ENCODE measurements at regions not wholly inside any gene's neighbourhood (a gene's known extent, or its start where the extent isn't known, plus 50 kb on each side); places are given as distances from the start of the nearest gene placed in this dataset.

DNA sequence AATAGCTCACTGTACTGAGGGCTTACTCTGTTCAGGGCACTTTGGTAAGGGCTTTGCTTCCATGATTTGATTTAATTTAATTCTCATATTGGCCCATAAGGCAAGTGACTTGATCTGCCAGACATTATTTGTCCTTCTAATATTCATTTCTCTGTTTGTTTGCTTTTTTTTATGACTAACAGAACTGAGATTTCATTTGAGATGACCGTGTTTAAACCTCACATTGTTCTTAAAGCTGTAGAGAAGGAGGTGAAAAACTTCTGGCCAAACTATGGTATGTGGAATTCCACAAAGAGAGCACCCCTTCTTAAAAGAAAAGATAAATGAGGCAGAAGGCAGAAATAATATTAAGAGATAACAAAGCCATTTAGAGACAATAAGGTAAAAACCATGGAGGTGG, 775.6 kb upstream of the ACO1 start:
- no peak overlapping the region for H3K4me3 ChIP-seq
- H3K27me3 ChIP-seq: no peaks in the 10 kb centered on the region
- no peaks in the 10 kb centered on the region for H3K9me3 ChIP-seq
- intact Hi-C loops (cut with DNase I): no loop called here
- no peaks in the 10 kb centered on the region for H3K36me3 ChIP-seq
- DNase-seq (ENCODE audit: low spot score in 2 of 2): no peak
- no peak for TF ChIP-seq CTCF (IDR thresholded peaks at IDR 0.05)
- no peaks in the 10 kb centered on the region for H3K4me1 ChIP-seq
- H3K27ac ChIP-seq: no peak overlapping the region

GRCh38 chr9:31612336-31613030, 772.0 kb upstream of the ACO1 start:
- Histone ChIP-seq H3K4me1 (no peaks in the 10 kb centered on the region), H3K27me3 (no peaks in the 10 kb centered on the region), H3K27ac (no peak overlapping the region), H3K36me3 (no peaks in the 10 kb centered on the region), H3K4me3 (no peak overlapping the region), H3K9me3 (no peaks in the 10 kb centered on the region)
- no peak for DNase-seq (ENCODE audit: low spot score in 2 of 2)
- intact Hi-C loops (cut with DNase I): no loop called here
- no peak for TF ChIP-seq CTCF (IDR thresholded peaks at IDR 0.05)

DNA sequence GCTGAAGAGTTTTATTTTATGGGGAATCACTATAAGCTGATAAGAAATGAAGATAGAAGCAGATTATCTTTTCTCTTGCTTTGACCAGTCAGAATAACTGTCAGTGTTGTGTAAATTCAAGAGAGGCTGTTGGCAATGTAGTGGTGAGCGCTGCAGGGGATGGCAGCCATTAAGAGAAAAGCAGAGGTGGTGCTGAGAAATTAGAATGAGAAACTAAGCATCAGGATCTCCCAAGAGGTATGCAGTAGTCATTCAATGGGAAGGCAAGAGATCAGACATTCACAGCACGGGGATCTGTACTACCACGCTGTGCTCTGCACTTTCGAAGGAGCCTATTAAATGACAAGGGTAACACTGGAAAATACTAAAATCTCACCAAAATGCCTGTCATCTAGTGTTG, 768.5 kb upstream of the ACO1 start:
- no peak for DNase-seq (ENCODE audit: low spot score in 2 of 2)
- H3K4me3 ChIP-seq: no peak overlapping the region
- no peaks in the 10 kb centered on the region for H3K27me3 ChIP-seq
- no peaks in the 10 kb centered on the region for H3K4me1 ChIP-seq
- H3K27ac ChIP-seq: no peak overlapping the region
- no peaks in the 10 kb centered on the region for H3K9me3 ChIP-seq
- no peaks in the 10 kb centered on the region for H3K36me3 ChIP-seq
- TF ChIP-seq CTCF (IDR thresholded peaks at IDR 0.05): no peak
- intact Hi-C loops (cut with DNase I): no loop called here

GRCh38 chr9:31623511-31623910, 760.9 kb upstream of the ACO1 start:
- H3K27me3 ChIP-seq: no peaks in the 10 kb centered on the region
- H3K4me1 ChIP-seq: no peaks in the 10 kb centered on the region
- intact Hi-C loops (cut with DNase I): no loop called here
- no peak overlapping the region for H3K27ac ChIP-seq
- no peak for TF ChIP-seq CTCF (IDR thresholded peaks at IDR 0.05)
- H3K4me3 ChIP-seq: no peak overlapping the region
- no peak for DNase-seq (ENCODE audit: low spot score in 2 of 2)
- no peaks in the 10 kb centered on the region for H3K36me3 ChIP-seq
- no peaks in the 10 kb centered on the region for H3K9me3 ChIP-seq

DNA sequence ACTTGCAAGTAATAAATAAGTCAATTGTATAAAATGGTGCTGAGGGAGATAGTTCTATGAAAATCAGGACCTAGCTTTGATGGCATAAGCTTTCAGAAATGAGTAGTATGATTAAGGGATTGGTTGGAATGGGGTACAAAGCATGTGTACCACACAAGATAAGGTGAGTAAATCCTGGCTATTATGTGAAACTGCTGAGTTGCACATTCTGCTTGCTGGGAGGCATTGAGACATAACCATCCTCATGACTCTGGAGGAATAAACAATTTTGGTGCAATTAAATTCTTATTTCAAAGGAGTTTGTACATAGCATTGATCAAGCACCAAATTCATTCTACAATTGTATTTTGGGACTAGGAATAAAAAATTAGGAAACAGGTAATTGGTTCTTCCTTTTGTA, 755.2 kb upstream of the ACO1 start:
- Histone ChIP-seq H3K9me3 (no peaks in the 10 kb centered on the region), H3K4me3 (no peak overlapping the region), H3K36me3 (no peaks in the 10 kb centered on the region), H3K27ac (no peak overlapping the region), H3K4me1 (no peaks in the 10 kb centered on the region), H3K27me3 (no peaks in the 10 kb centered on the region)
- TF ChIP-seq CTCF (IDR thresholded peaks at IDR 0.05): no peak
- no peak for DNase-seq (ENCODE audit: low spot score in 2 of 2)
- intact Hi-C loops (cut with DNase I): no loop called here

DNA sequence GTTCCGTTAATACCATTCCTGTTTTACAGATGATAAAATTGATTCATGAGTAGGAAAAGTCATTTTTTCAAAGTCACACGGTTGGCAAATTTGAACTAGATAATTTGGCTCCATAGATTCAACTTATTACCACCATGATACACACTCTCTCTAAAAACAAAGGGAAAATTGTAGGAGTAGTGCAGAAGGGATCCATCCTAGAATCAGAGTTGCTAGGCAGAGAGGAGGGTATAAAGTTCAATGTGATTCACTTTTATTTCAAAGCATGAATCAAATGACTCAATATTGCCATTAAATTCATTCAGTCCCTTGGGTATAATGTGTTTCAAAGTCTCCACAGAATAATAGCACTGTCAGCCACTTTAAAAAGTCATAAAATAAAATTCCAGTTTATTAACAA, 747.2 kb upstream of the ACO1 start:
- Histone ChIP-seq H3K4me3 (no peak overlapping the region), H3K27me3 (no peaks in the 10 kb centered on the region), H3K36me3 (no peaks in the 10 kb centered on the region), H3K9me3 (no peaks in the 10 kb centered on the region), H3K27ac (no peak overlapping the region), H3K4me1 (no peaks in the 10 kb centered on the region)
- intact Hi-C loops (cut with DNase I): no loop called here
- no peak for TF ChIP-seq CTCF (IDR thresholded peaks at IDR 0.05)
- DNase-seq (ENCODE audit: low spot score in 2 of 2): no peak

Measured in ascending aorta (tissue), 2 donors.